Hindlimb muscle (tissue), 1 donor: ENCODE measurements at regions not wholly inside any gene's neighbourhood (a gene's known extent, or its start where the extent isn't known, plus 50 kb on each side); places are given as distances from the start of the nearest gene placed in this dataset.
"Not testable (repeated sequence)": the region's sequence is repeated elsewhere in the genome, so short reads cannot be mapped to it uniquely, and the experiment has no call there.

ENCODE experiments used
- DNase-seq: peaks from one replicate; pipeline ENCODE4 v3.0.0-alpha.2; 2013

GRCh38 chr2:184456693-184457092 is 141.6 kb upstream of the ZNF804A start:
- DNase-seq: not testable (repeated sequence)

DNA sequence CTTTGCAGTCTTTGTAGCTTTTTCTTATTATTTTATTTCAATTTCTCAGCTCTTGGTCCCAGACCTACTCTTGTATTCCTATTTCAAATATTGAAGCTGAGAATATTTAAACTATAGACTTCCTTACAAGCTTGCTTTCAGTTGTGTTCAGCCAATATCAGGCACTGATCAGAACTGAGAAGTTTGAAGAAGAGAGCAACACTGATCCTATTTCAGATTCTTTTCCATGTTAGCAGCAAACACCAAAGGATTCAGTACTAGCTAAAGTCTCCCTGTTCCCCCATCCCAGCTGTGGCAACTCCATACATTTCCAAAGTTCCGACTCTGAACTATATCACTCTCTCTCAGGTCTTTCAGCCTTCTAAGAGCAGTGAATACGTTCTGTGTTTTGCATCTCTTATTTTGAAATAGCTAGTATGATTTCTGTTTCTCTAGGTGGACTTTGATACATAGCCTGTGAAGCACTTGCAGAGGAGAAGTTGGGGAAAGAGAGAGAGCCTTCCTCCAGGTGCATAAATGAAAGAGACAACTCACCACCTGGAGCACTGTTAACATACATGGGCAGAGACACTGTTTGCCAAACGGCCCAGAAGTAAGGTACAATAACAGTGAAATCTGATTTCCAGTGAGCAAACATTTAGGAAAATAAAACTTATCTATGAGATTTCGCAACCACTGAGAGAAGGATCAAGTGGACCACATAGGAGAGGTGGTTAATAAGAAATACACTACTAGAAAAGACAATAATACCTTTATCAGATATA is 135.0 kb upstream of the ZNF804A start:
- no peak for DNase-seq

DNA sequence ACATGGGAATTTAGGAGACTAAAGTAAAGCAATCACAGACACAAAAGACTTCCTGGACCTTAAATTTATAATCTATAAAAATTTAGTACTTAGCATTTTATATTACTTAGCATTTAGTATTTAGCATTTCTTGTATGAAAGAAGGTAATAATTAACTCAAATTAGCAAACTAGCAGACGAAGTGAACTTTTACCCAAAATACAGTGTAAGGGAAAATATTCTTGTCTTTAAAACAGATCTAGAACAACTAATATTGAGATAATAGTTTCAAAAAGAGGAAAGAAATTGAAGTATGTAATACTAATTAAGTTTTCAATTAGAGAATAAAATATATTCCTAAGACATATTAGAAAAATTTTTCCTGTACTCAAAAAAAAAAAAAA is 134.5 kb upstream of the ZNF804A start:
- DNase-seq: no peak

DNA sequence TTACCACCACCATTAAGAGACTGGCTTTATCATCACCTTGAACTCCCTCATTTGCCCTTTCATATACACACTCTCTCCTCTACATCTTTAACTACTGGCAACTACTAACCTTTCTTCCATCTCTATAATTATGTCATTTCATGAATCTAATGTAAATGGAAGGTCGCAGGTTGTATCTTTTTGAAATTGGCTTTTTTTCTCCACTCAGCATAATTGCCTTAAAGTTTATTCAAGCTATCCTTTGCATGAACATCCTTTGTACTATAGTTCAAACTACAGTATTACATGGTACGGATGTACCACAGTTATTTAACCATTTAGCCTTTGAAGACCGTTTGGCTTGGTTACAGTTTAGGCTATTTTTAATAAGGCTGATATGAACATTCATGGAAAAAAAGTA is 129.5 kb upstream of the ZNF804A start:
- DNase-seq: no peak

DNA sequence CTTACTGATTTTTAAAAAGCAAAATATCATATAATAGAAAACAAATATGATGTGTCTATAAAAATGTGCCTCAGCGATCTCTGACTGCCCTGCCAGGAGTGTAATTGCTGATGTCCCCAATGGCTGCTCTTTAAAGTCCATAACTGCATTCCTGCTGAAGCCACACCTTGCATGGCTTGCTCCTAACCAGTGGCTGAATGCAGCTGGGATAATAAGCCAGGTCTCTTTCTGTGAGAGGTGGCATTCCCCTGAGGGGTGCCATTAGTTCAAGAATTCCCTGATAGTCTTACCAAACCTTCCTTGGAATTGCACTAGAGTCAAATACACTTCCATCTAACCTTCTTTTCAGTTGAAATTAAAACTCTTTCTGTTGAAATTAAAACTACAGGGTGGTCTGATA is 125.8 kb upstream of the ZNF804A start:
- peak; percentile 2 for DNase-seq

- no peak for DNase-seq
Observed at GRCh38 chr2:184481865-184482264, 116.5 kb upstream of the ZNF804A start.

GRCh38 chr2:184498936-184499335 is 99.4 kb upstream of the ZNF804A start:
- DNase-seq: no peak

DNA sequence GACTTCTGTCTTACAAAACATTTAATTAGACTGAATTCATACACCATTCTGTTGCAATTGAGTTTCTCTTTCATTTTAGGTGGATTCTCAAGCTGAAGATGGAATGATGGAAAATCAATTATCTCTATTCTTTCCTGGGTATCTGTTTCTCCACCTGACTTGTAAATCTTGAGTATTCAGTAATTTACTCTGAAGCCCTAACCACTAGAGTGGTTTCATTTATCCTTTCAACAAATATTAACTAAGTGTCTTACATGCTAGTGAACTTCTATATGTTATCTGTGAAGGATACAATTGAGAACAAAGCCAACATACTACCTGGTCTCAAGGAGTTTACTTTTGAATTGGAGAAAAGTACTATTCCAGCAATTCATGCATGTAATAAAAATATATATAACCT is 94.1 kb upstream of the ZNF804A start:
- no peak for DNase-seq

DNA sequence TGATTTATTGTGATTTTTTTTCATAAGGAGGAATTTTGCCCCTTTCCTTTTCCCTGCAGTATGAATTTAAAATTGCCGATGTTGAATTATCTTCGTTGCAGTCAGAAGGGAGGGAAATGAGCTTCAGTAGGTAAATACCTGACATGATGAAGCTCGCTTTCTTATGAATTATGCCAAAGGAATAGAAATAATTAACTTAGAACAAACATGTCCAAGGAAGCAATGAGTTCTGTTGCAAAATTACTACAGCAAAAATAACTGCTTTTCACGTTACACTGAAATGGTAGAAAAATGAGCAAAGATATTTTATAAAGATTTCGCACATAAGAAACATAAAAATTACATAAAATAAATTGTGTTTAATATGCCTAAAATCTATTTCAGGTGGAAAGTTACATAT is 91.1 kb upstream of the ZNF804A start:
- no peak for DNase-seq

DNA sequence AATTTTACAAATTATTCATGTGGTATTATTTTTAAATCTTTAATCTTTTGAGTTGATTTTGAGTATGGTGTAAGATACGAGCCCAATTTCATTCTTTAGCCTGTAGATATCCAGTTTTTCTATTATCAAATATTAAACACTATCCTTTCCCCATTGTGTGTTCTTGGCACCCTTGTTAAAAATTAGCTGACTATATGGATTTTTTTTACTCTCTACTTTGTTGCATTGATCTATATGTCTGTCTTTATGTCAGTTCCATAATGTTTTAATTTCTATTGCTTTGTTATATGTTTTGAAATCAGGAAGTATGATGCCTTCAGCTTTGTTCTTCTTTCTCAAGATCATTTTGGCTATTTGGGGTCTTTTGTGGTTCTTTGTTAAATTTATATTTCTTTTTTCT is 80.9 kb upstream of the ZNF804A start:
- no peak for DNase-seq

- DNase-seq: no peak
Observed at GRCh38 chr2:184520441-184520840, 77.9 kb upstream of the ZNF804A start.

- no peak for DNase-seq
Observed at GRCh38 chr2:184523732-184524131, 74.6 kb upstream of the ZNF804A start.

DNA sequence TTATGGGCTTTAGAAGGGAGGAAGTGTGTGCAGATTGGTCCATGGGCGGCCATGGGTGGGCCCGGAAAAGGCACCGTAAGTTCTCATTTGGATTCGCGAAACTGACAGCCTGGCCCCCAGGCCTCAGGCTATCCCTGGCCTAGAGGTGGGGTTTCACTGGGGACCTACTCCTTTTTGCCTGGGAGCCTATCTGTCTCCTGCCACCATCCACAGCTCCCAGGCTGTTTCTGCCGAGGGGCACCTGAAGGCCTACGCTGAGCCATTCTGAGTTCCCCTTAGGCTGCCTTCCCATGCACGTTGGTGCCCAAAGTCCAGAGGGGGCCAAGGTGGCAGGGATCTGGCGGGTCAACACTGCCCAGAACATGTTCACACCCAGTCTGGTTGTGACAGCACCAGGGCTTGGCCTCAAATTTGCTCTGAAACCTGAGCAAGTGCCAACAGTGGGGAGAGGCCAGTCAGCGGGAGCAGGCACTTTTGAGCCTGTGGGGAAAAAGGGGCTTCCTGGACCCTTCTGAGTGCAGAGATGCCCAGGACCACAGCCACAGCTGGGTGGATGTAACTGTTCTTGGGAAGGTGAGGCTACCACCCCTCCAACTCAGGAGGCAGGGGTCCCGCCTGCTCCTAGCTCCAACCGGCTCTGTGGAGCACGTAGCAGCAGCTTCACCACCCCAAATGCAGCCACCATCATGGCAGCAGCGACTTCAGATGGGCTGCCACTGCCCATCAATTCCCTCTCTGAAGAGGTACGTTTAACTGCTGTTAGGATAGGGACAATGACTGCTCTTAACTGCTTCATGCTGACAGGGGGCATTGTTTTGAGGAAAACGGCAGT is 73.6 kb upstream of the ZNF804A start:
- no peak for DNase-seq

- DNase-seq: no peak
Observed at GRCh38 chr2:184527058-184527457, 71.3 kb upstream of the ZNF804A start.

DNA sequence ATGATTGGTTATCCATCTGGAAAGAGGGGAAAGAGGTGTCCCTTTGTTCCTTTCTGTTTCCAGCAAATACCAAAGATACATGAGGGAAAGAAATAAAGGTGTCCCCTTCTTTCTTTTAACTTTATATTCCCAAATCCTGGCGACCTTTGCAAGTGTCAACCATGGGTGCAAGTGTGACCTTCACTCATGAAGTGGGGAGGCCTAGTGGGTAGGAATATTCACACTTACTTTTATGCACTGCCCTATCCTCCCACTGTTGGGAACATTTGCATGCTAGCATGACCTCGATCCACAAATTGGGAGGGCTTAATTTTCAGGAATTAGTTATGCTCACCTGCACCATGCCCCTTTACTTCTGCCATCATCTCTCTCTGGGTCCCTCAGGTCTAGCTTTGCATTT is 70.2 kb upstream of the ZNF804A start:
- no peak for DNase-seq

- no peak for DNase-seq
Observed at GRCh38 chr2:184530239-184530638, 68.1 kb upstream of the ZNF804A start.

DNA sequence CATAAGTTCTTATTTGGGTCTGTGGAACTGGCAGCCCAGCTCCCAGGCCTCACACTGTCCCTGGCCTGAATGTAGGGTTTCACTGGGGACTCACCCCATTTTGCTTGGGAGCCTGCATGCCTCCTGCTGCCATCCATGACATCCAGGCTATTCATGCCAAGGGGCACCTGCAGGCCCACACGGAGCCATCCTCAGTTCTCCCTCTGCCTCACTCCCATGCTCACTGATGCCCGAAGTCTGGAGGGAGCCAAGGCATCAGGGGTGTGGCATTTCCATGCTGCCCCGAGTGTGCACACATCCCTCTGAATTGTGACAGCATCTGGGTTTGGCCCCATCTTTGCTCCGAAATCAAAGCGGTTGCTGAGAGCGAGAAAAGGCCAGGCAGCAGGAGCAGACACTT is 67.4 kb upstream of the ZNF804A start:
- DNase-seq: no peak

- DNase-seq: peak; percentile 6
Observed at GRCh38 chr2:184532551-184532950, 65.8 kb upstream of the ZNF804A start.

DNA sequence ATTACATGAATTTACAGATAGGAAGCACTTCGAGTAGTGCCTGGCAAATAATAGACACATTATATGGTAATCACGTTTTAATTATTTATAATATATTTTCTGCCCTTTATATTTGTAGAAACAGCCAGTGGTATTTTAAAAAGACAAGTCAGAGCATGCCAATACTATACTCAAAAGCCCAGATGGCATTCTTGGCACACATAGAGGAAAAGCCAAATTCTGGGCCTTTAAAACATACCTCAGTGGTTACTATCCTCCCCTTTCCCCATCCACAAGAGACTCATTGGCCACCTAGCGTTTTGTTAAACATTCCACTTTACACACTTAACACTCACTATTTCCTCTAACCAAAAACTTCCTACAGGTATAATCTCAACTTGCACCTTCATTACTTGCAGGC is 63.3 kb upstream of the ZNF804A start:
- no peak for DNase-seq

GRCh38 chr2:184540246-184540789 is 58.0 kb upstream of the ZNF804A start:
- DNase-seq: no peak

- no peak for DNase-seq
Observed at GRCh38 chr2:184541591-184541990, 56.7 kb upstream of the ZNF804A start.

GRCh38 chr2:184543832-184544231 is 54.5 kb upstream of the ZNF804A start:
- DNase-seq: no peak
